Mucosa of descending colon (tissue), 3 donors: ENCODE measurements at regions not wholly inside any gene's neighbourhood (a gene's known extent, or its start where the extent isn't known, plus 50 kb on each side); places are given as distances from the start of the nearest gene placed in this dataset.
"Not testable (repeated sequence)": the region's sequence is repeated elsewhere in the genome, so short reads cannot be mapped to it uniquely, and the experiment has no call there.

Source experiments
- ATAC-seq: fragments of 200-7000 bp; cut with Tn5 transposase; one replicate; pipeline ENCODE4 v1.9.1; 2020; ENCODE audit warnings: mild to moderate bottlenecking, moderate library complexity
- DNase-seq, 3 donors: peaks; one replicate each; pipeline ENCODE4 v3.0.0-alpha.2; 2020
- H3K36me3 ChIP-seq: fragments of 200-600 bp; one replicate; pipeline ENCODE4 v1.8.0; 2021; ENCODE audit warnings: low read depth, mild to moderate bottlenecking
- H3K4me1 ChIP-seq: fragments of 200-600 bp; one replicate; pipeline ENCODE4 v1.8.0; 2021; ENCODE audit warnings: low read depth, mild to moderate bottlenecking
- H3K4me3 ChIP-seq: fragments of 200-600 bp; one replicate; pipeline ENCODE4 v1.8.0; 2021; ENCODE audit warnings: mild to moderate bottlenecking
- H3K9me3 ChIP-seq: fragments of 200-600 bp; one replicate; pipeline ENCODE4 v1.8.0; 2021; ENCODE audit warnings: mild to moderate bottlenecking
- CTCF ChIP-seq: fragments of 200-600 bp; IDR thresholded peaks from one replicate; pipeline ENCODE4 v1.8.0; 2022; ENCODE audit warnings: antibody characterized with exemption, mild to moderate bottlenecking
- intact Hi-C, 2 donors: fragments of 100-400 bp; cut with DNase I in 1 of 2; cut with micrococcal nuclease in 1 of 2; formaldehyde crosslinking; loops; one replicate each; pipeline versions ENCODE4 v1.11.0 to v1.11.1; 2022; cut with DNase I, micrococcal nuclease
- donor health status: DM: no; HTN: no; CAD: no; lungs with moderate emphysema.
- donor health status: DM: no; HTN: no; CAD: no.
- donor health status: DM: no; HTN: yes; CAD: no.

GRCh38 chr2:239647052-239647819, 246.4 kb upstream of the HDAC4 start:
- no peaks in the 10 kb centered on the region for H3K36me3 ChIP-seq
- no peak for ATAC-seq
- H3K4me1 ChIP-seq = no peaks in the 10 kb centered on the region
- H3K9me3 ChIP-seq = no peaks in the 10 kb centered on the region
- DNase-seq = no peak
- TF ChIP-seq CTCF = no peak
- H3K4me3 ChIP-seq = no peak overlapping the region
- intact Hi-C loops = no loop called here

- H3K36me3 ChIP-seq = no peaks in the 10 kb centered on the region
- no peak overlapping the region for H3K4me3 ChIP-seq
- no peaks in the 10 kb centered on the region for H3K9me3 ChIP-seq
- TF ChIP-seq CTCF = no peak
- ATAC-seq = no peak
- H3K4me1 ChIP-seq = no peaks in the 10 kb centered on the region
- intact Hi-C loops = no loop called here
- no peak for DNase-seq
Observed at GRCh38 chr2:239646184-239646583, 245.4 kb upstream of the HDAC4 start.

GRCh38 chr2:239644594-239644993, 243.8 kb upstream of the HDAC4 start:
- H3K4me1 ChIP-seq, H3K9me3 ChIP-seq, ATAC-seq, H3K36me3 ChIP-seq, H3K4me3 ChIP-seq, intact Hi-C loops, DNase-seq: not testable (repeated sequence)

GRCh38 chr2:239644011-239644410, 243.2 kb upstream of the HDAC4 start:
- ATAC-seq = no peak
- intact Hi-C loops = no loop called here
- no peaks in the 10 kb centered on the region for H3K4me1 ChIP-seq
- H3K9me3 ChIP-seq = no peaks in the 10 kb centered on the region
- no peak overlapping the region for H3K4me3 ChIP-seq
- DNase-seq = no peak
- no peak for TF ChIP-seq CTCF
- no peaks in the 10 kb centered on the region for H3K36me3 ChIP-seq

- Histone ChIP-seq H3K4me1 (no peaks in the 10 kb centered on the region), H3K36me3 (no peaks in the 10 kb centered on the region), H3K9me3 (no peaks in the 10 kb centered on the region), H3K4me3 (no peak overlapping the region)
- no peak for TF ChIP-seq CTCF
- no peak for DNase-seq
- no peak for ATAC-seq
- intact Hi-C loops = no loop called here
Observed at GRCh38 chr2:239642406-239643004, 241.7 kb upstream of the HDAC4 start.

- ATAC-seq, H3K36me3 ChIP-seq, DNase-seq, H3K4me3 ChIP-seq, H3K9me3 ChIP-seq, H3K4me1 ChIP-seq, intact Hi-C loops: not testable (repeated sequence)
Observed at GRCh38 chr2:239641904-239642303, 241.1 kb upstream of the HDAC4 start.
